ENCODE measurements at regions not wholly inside any gene's neighbourhood (a gene's known extent, or its start where the extent isn't known, plus 50 kb on each side); places are given as distances from the start of the nearest gene placed in this dataset.

GRCh38 chr9:13975611-13976290 lies 338.2 kb downstream of the NFIB start:
- no peak for TF ChIP-seq CTCF (IDR thresholded peaks at IDR 0.05)
- TF ChIP-seq EZH2 (IDR thresholded peaks at IDR 0.05), result no peak
- TF ChIP-seq EZH2phosphoT487 (IDR thresholded peaks at IDR 0.05), result no peak
